HL-60 (cell line): ENCODE measurements at regions not wholly inside any gene's neighbourhood (a gene's known extent, or its start where the extent isn't known, plus 50 kb on each side); places are given as distances from the start of the nearest gene placed in this dataset.

ENCODE experiments used
- DNase-seq, 2 experiments: peaks; one replicate each; pipeline ENCODE4 v3.0.0-alpha.2; 2010 to 2020; ENCODE audit warnings: low read depth in 1 of 2, low spot score in 1 of 2
- H3K27ac ChIP-seq: fragments of 250-450 bp; sonication (Bioruptor Pico); replicated peaks from 2 replicates; pipeline ENCODE4 v1.5.1; 2020; ENCODE audit warnings: mild to moderate bottlenecking, moderate library complexity
- H3K27me3 ChIP-seq: fragments of 250-450 bp; sonication (Bioruptor Pico); 2 replicates; pipeline ENCODE4 v1.5.1; 2021; ENCODE audit warnings: mild to moderate bottlenecking, moderate library complexity; ENCODE audit not compliant: insufficient read depth, poor library complexity, severe bottlenecking
- H3K4me3 ChIP-seq: replicated peaks from 2 replicates; pipeline ENCODE4 v1.5.1; 2011; ENCODE audit warnings: mild to moderate bottlenecking, control low read depth, low read length; ENCODE audit not compliant: insufficient read depth
- GABPA ChIP-seq: IDR thresholded peaks from 2 replicates; pipeline ENCODE4 v1.6.1; 2012; ENCODE audit warnings: low read depth
- POLR2AphosphoS5 ChIP-seq: IDR thresholded peaks from 2 replicates; pipeline ENCODE4 v1.6.1; 2012; ENCODE audit warnings: low read depth
- REST ChIP-seq: IDR thresholded peaks from 2 replicates; pipeline ENCODE4 v1.6.1; 2012; ENCODE audit warnings: low read depth; ENCODE audit not compliant: insufficient replicate concordance
- SPI1 ChIP-seq: IDR thresholded peaks from 2 replicates; pipeline ENCODE4 v1.6.1; 2012; ENCODE audit warnings: low read depth, mild to moderate bottlenecking, borderline replicate concordance
- TF ChIP-seq, protein P1 (sequence below): IDR thresholded peaks from one replicate; pipeline ENCODE4 v1.5.1; 2011; ENCODE audit warnings: low read length, control low read depth, inconsistent platforms; ENCODE audit not compliant: insufficient read depth

GRCh38 chr16:86885139-86885538 lies 306.8 kb downstream of the FOXL1 start:
- Histone ChIP-seq H3K27ac (no peak overlapping the region), H3K27me3 (no peaks in the 10 kb centered on the region), H3K4me3 (no peak overlapping the region)
- no peak for TF ChIP-seq REST
- DNase-seq: no peak

DNA sequence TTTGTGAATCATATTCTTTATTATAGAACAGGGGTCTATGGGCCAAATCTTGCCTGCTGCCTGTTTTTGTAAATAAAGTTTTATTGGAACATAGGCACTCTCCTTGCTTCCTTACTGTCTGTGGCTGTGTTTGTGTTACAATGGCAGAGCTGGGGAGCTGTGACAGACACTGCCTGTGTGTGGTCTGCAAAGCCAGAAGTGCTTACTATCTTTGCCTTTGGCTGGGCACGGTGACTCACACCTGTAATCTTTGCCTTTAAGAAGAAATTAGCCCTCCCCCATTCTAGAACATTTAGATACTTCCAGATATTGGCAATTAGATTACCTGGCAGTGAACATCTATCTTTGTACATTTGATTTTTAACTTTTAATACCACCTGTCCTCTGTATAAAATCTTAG lies 308.3 kb downstream of the FOXL1 start:
- no peaks in the 10 kb centered on the region for H3K27me3 ChIP-seq

GRCh38 chr16:86887416-86887815 lies 309.1 kb downstream of the FOXL1 start:
- TF ChIP-seq REST: no peak
- TF ChIP-seq, protein P1, sequence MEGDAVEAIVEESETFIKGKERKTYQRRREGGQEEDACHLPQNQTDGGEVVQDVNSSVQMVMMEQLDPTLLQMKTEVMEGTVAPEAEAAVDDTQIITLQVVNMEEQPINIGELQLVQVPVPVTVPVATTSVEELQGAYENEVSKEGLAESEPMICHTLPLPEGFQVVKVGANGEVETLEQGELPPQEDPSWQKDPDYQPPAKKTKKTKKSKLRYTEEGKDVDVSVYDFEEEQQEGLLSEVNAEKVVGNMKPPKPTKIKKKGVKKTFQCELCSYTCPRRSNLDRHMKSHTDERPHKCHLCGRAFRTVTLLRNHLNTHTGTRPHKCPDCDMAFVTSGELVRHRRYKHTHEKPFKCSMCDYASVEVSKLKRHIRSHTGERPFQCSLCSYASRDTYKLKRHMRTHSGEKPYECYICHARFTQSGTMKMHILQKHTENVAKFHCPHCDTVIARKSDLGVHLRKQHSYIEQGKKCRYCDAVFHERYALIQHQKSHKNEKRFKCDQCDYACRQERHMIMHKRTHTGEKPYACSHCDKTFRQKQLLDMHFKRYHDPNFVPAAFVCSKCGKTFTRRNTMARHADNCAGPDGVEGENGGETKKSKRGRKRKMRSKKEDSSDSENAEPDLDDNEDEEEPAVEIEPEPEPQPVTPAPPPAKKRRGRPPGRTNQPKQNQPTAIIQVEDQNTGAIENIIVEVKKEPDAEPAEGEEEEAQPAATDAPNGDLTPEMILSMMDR: no peak
- Histone ChIP-seq H3K27ac (no peak overlapping the region), H3K27me3 (no peaks in the 10 kb centered on the region), H3K4me3 (no peak overlapping the region)
- DNase-seq: no peak

More for the DNA sequence above, 308.3 kb downstream of the FOXL1 start:
- TF ChIP-seq POLR2AphosphoS5 (no peak), SPI1 (no peak), GABPA (no peak), REST (no peak)
- TF ChIP-seq, protein P1: no peak
- no peak overlapping the region for H3K4me3 ChIP-seq
- no peak overlapping the region for H3K27ac ChIP-seq
- DNase-seq: no peak
